ENCODE measurements at regions not wholly inside any gene's neighbourhood (a gene's known extent, or its start where the extent isn't known, plus 50 kb on each side); places are given as distances from the start of the nearest gene placed in this dataset.

DNA sequence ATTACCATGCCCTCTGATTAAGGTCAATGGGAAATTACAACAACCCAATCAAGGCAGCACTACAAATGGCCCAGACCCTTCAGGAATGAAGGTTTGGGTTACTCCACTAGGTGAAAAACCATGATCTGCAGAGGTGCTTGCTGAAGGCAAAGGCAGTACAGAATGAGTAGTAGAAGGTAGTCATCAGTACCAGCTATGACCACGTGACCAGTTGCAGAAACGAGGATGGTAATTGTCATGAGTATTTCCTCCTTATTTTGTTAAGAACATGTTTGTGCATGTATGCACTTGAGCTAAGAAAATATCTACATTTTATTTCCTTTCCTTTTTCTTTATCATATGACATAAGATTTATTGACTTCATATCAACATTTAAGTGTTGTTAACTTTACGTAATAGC lies 607.1 kb downstream of the KCNT2 start:
- DNase-seq: no peak

DNA sequence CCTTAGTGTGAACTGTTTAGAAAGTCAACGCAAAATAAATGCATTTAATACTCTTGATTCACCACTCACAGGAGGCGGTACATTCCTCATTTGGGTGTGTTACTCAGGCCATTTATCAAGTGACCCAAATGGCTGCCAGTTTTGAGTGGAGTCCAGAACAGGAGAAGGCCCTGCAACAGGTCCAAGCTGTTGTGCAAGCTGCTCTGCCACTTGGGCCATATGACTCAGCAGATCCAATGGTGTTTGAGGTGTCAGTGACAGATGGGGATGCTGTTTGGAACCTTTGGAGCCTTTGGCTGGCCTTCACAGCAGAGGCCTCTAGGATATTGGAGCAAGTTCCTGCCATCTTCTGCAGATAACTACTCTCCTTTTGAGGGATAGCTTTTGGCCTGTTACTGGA lies 609.2 kb downstream of the KCNT2 start:
- no peak for DNase-seq

DNA sequence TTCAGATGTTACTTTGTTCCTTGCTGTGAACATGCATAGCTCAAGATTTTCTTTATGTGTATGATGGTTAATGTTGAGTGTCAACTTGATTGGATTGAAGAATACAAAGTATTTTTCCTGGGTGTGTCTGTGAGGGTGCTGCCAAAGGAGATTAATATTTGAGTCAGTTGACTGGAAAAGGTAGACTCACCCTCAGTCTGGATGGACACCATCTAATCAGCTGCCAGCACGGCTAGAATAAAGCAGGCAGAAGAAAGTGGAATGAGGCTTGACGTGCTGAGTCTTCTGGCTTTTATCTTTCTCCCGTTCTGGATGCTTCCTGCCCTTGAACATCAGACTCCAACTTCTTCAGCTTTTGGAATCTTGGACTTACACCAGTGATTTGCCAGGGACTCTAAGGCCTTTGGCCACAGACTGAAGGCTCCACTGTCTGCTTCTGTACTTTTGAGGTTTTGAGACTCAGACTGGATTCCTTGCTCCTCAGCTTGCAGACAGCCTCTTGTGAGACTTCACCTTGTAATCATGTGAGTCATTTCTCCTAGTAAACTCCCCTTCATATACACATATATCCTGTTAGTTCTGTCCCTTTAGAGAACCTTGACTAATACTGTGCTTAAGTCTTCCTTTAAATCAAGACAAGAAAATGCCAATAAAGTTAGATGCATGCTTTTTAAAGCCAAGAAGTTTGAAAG lies 626.6 kb downstream of the KCNT2 start:
- no peak for DNase-seq

DNA sequence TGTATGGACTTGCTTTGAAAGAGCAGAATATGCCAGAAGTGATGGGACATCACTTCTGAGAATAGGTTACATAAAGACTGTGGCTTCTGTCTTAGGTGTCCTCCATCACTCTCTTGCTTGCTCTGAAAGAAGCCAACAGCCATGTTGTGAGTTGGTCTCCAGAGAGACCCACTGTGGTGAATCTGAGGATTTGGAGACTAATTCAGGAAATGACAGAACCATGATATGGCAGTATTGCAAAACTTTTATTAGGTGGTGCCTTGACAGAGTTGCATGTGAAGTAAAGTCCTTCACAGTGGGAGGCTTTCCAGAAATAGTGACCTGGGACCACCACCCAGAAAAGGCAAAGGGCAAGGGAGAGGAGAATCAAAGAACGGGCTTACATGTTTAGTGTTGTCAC lies 628.6 kb downstream of the KCNT2 start:
- no peak for DNase-seq

DNA sequence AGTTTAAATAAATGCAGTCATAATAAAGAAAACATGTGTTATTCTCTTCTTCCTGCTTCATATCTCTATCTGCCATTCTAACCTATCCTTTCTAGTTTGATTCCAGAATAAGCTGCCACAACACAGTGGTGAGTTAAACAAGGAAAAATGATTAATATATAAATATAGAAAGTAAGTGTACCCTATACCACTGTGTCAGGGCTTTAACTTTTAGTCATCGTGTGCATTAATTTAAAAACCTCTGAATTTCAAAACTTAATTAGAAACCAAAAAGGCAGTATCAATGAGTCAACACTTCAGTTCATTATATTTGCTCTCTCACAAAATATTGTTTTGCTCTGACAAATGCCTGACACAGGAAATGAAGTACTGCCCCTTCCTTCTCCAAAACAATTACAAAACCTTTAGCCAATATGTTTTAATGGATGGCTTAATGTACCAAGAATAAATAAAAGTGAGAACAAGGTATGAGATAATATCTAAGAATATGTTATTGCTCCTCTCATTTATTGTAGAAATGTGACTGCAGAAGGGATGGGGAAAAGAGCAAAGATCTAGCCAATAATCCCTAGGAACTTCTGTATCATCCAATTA lies 634.8 kb downstream of the KCNT2 start:
- no peak for DNase-seq

DNA sequence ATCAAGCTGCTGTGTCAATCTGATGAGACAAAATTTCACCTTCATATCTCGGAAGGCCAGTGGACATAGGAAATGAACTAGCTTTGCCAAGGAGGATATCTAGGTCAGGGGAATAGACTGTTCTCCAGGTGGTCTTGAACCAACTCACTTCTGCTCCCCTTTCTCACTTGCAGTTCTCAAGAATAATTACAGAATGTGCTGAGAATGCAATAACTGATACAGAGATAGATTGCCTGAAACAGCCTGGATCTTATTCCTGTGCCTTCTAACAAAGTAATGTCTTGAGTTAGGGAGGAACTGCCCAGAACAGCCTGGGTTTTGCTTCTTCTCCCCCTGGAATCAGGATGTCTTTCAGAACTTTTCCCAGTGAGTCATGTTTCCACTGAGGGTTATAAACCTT lies 636.7 kb downstream of the KCNT2 start:
- no peak for DNase-seq

DNA sequence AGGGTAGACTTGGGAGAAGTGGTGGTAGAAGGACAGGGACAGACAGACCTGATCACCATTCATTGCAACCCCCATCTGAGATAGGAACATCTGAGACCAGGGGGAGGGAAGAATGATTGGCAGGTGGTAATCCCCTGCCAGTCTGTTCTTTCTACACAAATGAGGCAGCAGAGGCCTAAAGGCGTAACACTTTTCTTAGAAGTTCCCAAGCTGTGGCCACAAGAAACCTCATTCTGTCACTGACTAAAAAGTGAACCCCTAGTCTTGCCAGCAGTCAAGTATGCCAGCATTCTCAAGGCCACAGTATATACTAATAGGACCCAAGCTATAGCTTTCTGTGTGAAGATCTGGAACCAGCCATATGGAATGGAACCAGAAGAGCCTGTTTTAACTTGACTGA lies 638.0 kb downstream of the KCNT2 start:
- no peak for DNase-seq

DNA sequence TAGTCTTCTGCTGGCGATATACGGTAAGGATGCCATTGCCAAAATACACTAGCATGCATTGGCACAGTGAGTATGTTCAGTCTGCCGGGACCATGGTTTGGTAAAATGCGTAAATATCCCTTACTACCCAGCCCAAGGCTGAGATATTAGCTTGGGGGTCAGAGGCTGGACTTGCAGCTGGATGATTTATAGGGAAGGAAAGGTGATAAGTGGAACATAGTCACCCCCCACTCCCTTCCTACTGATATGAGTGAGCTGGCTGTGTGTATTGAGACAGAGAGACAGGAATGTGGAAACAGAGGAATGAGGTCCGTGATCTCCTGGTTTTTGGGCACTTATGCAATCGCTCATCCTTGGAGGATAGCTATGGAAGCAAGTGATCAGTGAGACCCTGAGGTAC lies 642.8 kb downstream of the KCNT2 start:
- DNase-seq: no peak

DNA sequence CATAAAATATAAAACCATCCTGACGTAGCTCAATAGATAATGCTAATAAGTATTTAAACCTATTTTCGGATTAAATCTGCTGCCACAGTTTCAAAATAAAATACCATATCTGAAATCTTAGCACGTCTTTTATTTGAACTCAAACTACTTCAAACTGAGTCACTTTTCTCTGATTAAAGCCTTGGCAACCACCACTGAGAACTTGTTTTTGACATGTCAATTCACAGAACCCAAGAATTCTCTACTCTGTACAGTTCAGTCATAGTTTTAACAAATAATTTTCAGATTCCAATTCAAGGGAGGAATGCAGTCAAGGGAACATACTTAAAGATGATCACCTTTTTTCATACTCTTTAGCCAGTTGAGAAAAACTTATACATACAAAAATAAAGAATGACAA lies 643.2 kb downstream of the KCNT2 start:
- no peak for DNase-seq

DNA sequence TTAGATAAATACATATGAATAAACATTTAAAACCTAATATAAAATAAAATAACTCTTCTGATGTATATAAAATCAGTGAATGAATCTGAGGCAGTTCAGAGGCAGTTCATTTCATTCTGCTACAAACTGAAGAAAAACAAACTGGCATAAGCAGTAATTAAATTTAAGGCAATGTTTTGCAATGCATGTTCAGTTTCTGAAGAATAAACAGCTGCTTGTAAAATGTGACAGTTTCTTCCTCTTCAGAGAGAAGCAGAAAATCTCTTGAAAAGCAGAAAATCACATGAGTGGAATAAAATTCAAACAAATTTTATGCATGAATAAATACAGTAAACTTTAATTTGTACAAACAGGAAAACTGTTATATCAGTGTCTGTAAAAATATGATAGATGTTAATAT lies 643.7 kb downstream of the KCNT2 start:
- DNase-seq: no peak

DNA sequence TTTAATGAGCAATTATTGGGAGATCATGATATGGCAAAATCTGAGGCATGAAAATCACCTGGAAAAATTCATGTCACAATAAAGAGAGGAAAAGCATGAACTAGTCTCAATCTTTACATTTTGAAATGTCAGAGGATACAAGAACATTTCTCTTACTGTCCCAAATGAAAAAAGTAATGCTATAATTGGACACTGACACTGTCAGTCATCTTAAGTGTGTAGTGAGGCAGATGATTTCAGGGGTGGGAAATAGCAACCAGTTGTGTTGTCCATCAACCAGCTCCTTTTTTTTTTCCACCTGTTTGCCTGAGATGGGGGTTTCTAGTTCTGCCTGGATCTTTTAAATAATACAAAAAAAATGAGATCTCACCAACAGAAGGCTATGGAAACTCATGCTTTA lies 646.2 kb downstream of the KCNT2 start:
- no peak for DNase-seq

DNA sequence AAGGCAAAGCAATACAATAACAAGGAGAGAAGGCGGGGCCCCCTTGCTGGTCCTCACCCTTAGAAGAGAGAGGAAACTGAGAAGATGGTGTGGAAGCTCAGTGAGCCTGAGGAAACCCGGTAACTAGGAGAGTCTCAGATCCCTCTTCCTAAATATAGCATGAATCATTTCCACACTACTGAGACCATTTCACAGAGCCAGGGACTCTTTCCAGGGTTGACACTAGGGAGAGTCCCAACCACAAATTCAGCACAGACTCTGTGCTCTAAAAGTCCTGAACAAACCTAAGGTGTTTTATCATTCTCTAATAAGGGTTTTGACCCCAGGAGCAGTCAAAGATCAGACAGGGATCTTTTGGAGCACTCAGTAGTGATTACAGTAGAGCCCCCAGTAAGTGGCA lies 647.7 kb downstream of the KCNT2 start:
- DNase-seq: no peak

DNA sequence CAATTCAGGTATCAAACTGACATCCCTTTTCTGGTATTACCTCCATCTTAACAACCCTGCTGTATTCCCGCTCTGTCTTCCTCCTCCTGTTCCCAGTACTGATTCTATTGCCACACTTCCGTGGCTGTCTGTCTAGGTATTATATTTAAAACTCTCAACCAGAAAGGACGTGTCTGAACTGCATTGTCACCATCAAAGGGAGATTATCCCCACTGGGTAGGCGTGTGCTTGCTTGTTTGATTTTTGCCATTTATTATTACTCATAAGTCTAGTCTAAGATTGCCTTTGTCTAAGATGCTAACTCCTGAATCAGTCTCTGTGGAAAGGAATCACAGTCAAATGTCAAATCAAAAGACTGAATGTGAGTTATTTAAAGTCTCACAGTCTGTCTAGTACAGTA lies 650.1 kb downstream of the KCNT2 start:
- DNase-seq: no peak

DNA sequence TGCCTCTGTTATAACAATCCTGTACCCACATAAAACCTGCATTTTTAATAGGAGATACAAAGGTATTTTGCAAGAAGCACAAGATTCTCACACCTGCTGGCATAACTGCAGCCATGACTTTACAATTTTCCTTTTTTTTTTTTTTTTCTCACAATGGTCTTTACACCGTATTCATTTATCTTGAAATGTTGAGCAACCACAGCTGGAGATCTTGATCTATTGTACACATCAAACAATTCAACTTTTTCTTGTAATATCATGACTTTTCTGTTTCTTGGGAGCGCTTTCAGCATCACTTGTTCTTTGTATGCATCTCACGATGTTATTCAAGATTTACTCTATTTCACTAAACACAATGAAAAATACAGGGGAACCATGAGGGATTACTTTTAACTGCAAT lies 651.4 kb downstream of the KCNT2 start:
- no peak for DNase-seq

DNA sequence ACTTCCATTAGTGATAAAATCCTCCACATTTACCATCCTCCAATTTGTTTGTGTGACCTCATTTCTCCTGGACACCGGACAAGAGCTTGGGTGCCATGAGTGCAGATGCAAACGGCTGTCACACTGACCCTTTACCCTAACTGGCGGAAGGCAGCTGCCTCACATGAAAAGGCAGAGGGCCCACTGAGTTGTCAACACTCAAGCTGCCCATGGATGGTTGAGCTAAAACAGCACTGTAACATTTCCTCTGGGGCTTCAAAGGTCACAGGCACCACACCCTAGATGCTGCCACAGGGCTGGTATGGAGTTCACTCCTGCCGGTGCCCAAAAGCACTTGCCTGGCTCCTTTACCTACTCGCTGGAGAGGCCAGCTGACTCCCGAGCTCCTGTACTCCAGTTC lies 653.4 kb downstream of the KCNT2 start:
- no peak for DNase-seq

DNA sequence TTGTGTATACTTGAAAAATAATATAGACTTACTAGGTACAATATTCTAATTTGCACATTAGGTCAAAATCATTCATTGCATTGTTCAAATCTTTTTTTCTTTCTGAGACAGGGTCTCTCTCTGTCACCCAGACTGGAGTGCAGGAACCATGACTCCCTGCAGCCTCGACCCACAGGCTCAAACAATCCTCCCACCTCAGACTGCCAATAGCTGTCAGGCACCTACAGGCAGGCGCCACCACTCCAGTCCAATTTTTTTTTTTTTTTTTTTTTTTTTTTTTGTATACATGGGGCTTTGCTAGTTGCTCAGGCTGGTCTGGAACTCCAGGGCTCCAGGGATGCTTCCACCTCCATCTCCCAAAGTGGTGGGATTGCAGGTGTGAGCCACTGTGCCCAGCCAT lies 656.9 kb downstream of the KCNT2 start:
- DNase-seq: no peak

DNA sequence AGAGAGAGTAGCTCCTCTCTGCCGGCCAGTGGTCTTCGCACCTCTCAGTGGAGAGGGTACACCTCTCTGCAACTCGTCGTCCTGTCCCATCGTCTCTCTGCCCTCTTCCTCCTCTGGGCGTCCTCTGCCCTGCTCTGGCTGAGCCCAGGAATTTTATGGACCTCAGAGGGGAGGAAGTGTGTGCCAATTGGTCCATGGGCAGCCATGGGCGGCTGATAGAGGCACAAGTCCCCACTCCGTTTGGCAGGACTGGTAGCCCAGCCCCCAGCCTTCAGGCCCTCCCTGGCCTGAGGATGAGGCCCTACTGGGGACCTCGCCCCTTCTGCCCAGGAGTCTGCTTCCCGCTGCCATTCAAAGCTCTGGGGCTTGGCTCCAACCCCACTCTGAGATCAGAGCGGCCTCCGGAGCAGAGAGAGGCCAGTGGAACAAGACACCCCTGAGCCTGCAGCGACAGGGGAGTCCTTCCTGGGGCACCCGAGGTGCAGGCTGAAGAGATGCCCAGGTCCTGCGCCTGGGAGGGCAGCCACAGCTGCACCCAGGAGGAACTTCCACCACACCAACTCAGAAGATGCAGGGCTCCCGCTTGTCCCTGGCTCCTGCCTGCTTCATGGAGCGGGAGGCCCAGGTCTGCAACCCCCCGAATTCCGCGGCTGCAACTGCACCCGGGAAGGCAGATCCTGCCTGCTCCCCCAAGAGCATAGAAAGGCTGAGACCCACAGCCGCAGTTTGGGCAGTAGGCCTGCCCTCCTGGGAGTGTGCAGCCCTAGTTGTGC lies 659.9 kb downstream of the KCNT2 start:
- DNase-seq: no peak

DNA sequence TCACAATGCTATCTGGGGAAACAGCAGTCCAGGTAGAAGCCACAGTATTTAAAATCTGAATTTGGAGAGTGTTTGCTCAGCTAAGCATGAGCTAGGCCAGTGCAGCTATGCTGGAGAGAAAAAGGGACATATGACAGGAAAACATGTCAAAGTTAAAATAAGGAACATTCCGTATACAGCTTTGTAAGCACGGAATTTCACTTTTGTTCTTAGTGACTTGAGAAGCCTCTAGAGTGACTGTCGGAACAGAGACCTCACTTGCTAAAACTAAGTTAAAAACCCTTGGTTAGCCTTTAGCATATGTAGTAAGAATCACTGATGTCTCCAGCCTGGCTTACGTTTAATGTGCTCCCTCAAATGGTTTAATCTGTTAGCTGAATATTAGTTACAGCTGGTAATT lies 661.7 kb downstream of the KCNT2 start:
- no peak for DNase-seq

DNA sequence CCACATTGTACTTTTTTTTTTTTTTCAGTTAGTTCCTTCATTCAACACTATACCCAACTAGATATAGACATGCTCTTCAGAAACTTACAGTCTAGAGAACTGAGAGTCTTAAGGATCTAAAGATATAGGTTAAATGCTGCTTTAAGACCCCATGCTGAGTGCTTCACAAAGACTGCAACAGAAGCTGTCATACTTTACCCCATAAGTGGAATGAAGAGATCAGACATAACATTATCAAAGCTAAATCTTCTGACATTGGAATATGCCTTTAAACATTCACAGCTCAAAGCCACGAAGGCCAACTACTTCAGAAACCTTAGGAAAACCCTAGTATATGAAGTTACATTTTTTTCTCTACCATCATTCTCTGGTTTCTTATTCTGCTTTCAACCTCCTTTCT lies 666.4 kb downstream of the KCNT2 start:
- DNase-seq: no peak

DNA sequence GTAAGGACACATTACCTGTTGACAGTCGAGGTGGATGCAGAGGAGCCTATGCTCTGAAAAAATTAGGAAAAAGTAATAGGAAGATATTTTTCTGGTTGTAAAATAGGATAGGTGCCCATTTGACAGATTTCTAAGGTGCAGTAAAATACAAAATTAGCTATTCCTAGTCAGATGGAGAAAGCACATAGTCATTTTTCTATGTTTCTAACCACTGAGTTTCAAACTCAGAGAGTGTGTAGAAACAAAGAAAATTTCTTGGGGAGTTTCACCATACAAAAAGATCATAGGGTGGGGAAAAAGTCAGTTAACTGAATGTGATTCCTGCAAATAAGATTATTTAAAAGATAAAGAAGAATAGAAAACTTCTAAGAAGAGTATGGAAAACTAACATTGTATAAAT lies 666.9 kb downstream of the KCNT2 start:
- no peak for DNase-seq

DNA sequence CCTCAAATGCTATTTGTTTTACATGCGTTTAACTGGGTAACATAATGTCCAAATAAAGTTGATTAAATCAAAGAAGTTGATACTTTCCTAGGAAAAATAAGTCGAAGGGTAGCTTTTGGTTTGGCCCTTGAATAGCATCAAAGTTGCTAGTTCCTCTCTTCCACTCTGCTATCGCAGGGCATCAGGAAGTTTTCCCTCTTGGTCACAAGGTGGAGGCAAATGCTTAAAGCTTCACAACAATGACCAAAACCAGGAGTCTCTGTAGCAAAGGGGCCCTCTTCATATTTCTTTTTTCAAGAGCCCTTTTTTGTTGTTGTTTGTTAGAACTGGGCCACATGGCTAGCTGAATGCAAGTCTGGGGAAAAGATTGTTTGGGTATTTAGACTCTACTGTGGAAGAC lies 668.4 kb downstream of the KCNT2 start:
- no peak for DNase-seq

DNA sequence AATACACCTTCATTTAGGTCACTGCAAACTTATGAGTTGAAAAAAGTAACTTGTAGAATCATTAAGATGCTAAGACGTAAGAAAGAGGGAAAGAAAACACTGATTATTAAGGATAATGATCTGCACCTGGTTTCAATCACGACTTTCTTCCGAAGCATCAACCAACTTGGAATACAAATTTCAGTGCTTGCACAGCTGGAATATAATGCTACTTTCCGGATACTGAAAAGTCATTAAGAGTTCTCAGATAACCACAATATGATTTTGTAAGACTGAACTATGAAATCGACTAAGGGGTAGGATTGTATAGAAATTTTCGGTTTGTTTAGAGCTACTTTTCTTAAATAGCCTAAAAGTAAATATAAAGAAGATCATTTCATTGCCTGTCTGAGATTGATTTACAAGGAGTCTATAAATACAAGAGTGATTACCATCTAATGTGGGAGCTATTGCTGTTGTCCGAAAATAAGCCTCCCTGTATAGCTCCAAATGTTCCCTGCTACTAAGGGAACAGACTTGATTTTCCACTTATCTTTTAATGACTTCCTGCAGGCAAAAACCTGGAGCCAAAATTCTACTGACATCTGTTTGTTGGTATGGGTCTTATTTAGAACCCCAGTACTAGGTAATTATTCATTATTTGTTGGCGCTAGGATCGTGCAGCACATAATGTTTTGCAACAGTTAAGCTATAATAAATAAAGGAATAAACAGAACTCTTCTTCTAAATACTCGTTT lies 673.3 kb downstream of the KCNT2 start:
- peak; percentile 65 for DNase-seq

DNA sequence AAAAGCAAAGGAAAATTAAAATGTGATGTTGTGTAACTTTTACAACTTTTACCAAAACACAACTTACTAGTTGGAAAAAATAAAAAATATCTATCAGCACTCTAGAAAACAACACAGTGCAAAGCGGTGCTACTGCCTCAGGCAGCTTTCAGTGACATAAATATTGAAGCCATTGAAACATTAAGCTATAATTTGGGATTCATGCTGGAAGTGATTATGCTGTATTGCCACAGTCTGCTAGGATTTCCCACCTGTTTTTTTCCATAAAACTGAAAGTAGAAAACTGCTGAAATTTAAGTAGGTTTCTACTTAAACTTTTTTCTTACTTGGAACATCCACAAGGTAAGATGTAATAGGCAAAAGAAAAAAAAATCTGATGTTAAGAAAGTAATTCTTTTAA lies 674.4 kb downstream of the KCNT2 start:
- DNase-seq: no peak

DNA sequence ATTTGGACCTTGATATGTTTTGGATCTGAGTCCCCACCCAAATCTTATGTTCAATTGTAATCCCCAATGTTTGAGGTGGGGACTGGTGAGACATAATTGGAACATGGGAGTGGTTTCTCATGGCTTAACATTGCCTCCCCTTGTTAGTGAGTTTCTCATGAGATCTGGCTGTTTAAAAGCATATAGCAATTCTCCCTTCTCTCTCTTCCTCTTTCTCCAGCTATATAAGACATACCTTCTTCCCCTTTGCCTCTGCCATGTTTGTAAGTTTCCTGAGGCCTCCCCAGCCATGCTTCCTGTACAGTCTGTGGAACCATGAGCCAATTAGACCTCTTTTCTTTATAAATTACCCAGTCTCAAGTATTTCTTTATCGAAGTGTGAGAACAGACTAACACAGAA lies 692.4 kb downstream of the KCNT2 start:
- no peak for DNase-seq
